Stimulated activated CD8-positive, alpha-beta memory T cell treated with anti-CD3 and anti-CD28 coated beads, Interleukin-4, amount 100 ng/mL, for 48 hours (primary cell): ENCODE measurements at regions not wholly inside any gene's neighbourhood (a gene's known extent, or its start where the extent isn't known, plus 50 kb on each side); places are given as distances from the start of the nearest gene placed in this dataset.
"Not testable (repeated sequence)": the region's sequence is repeated elsewhere in the genome, so short reads cannot be mapped to it uniquely, and the experiment has no call there.

ENCODE experiments used
- DNase-seq: peaks from one replicate; pipeline ENCODE4 v3.0.0-alpha.2; 2020

DNA sequence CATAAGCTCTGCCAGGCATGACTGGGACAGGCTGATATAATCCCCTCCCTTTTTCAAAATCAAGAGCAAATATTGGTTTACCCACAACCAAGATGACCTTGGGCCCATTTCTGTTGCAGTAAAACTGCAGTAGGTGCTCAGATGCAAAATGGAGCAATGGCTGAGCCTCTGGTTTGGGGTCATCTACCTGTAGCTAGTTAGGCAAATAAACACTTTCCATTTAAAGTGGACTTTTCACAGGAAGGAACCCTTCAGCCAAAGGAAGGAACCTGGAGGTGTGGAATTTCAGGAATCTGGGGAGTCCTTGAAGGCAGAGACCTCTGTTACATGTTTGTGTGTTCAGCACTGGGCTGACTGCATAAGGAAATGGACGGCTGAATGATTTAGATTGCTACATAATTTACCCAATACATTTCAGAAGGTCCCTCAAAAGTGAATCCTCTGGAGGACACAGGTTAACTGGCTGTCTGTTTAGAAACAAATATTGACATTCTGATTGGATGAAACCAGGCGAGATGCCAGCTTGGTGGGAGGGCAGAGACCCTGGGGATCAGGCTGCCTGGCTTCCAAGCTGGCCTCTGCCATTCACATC, 170.1 kb upstream of the ZNF618 start:
- DNase-seq = no peak

DNA sequence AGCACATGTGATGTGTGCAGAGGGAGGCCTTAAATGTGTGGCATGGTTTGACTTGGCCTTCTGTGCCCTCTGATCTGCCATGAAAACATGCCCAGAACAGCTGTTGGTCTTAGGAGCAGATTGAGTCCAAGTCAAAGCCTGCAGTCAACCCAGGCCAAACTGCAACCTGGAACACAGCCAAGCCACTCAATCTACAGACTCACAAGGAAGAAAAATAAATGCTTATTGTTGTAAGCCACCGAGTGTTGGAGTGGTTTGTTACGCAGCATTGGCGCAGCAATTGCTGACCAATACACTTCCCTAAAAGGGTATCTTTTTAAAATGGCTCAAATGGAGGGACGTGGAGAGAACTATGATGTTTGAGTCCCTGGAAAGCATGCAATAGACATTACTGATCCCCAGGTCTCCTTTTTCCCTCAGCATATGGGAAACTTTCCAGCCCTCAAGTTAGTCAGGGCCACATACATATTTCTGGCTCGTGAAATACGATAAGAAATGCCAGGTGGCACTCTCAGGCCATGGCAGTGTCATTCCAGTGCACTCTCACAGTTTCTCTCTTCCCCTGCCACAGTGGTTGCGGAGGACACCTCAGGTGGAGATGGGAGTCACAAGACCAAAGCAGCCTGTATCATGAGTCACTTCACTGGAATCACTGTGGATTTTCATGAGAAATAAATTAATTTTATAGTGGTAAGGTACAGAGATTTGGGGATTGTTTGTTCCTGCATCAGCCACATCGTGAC, 168.0 kb upstream of the ZNF618 start:
- no peak for DNase-seq

DNA sequence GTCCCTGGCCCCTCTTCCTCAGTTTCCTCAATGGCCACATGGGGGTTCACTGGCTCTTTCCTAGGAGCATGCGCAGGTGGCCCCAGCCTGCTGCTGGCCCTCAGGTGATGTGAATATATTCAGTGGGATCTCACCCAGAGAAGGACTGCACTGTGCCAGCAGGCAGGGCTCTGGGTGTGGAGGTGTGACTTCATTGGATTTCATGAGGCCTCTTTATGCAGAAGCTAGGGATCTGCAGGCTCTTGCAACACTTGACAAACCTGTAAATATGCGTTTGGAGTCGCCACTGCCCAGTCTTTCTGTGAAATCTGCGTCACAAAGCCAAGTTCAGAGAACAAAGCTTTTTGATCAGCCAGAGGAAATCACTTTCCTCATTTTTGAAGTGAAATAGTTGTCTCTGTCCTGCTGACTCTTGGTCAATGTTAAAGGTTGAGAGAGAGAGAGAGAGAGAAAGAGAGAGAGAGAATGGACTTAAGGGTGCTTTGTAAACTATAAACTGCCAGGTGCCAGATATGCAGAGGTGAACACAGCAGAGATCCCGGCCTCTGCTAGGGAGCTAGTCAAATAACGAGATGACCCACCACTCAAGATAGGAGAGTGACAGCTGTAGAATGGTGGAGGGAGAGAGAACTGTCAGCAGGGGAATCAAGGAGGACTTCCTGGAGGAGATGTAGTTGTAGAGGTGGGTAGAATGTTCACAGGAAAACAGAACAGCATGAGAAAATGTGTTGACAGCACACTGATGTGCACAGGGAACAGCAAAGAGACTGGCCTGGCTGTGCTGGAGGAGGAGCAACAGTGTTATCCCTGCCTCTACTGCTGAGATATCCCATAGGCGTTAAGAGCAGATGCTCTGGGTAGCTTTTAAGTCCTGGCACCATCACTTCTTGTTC, 167.0 kb upstream of the ZNF618 start:
- no peak for DNase-seq

DNA sequence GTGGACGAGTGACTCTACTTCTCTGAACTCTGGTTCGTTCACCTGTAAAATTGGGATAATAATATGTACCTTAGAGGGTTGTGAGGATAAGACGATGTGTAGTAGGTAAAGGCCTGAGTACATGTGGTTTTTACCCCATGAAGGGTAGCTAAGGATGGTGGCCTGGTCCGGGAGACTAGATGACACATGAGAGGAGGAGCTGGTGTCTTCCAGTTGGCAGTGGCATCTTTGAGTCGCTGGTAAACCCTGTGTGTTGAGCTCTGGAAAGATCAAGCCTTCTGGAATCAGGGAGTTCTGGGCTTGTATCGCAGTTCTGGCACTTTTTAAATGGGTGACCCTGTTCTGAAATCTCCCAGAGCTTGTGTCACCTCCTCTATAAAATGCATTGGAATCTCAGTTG, 166.4 kb upstream of the ZNF618 start:
- no peak for DNase-seq

DNA sequence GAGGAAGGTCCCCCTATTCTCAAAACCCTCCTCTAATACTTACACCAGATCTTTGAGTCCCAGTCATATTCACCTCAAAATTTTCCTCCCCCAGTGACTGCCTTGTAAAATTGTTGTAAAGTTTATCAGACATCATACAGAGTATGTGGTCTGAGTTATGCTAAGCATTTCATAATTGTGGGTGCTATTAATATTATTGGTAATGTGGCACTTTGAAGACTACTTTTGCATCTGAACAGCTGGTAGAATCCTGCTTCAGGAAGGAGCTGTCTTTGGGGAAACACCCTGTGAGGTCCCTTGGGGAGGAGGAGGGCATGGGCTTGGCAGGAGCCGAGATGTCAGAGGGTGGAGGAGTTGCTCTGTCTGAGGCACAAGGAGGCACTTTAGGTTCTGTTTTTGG, 164.9 kb upstream of the ZNF618 start:
- no peak for DNase-seq

DNA sequence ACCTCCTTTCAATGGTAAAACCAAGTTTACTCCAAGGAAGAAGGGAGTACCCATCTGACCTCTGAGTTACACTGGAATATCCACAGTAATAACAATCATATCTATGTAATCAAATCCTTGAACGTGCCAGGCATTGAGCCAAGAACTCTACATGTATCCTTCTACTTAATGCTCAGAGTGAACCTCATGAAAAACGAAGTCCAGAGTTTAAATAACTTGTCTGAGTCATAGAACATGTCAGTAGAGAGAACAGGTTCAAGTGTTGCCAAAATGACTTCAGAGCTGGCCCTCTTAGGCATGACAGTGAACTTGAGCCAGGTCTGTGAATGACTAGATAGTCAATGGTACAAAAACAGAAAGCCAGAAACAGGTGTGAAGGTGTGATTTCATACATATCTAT, 164.1 kb upstream of the ZNF618 start:
- DNase-seq = no peak

DNA sequence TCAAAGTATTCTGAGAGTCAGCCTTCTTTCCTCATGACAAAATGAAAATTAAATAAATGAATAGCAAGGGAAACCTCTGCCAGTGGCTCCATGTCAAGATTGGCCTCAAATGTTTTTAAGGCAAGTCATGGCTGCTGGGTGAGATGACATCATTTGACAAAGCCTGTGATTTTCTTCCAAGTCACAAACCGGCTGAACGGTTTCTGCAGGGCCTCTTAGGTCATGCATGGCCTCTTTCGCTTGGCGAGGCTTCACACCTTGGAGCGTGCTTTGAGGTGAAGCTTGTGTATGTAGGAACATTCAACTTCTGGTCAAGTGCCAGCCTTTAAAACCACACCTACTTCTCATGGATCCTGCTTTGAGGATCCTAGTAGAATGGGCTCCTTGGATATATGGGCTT, 161.0 kb upstream of the ZNF618 start:
- no peak for DNase-seq

DNA sequence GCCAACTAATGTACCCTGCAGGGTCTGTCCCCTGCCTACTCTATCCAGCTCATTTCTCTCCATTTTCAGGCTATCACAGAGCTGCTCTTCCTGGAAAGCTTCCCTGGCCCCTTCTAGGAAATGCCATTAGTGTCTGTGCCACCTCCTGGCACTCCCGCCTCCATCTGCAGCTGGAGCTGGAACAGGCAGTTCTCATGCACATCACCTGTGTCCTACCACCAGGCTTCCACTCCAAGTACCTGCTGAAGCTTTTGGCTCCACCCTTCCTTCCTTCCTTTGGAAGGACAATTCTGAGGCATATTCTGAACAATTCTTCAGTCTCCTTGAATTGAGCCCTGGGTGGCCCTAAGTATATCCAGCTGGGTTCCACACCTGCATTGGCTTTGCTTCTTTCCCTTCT, 156.2 kb upstream of the ZNF618 start:
- DNase-seq = no peak

DNA sequence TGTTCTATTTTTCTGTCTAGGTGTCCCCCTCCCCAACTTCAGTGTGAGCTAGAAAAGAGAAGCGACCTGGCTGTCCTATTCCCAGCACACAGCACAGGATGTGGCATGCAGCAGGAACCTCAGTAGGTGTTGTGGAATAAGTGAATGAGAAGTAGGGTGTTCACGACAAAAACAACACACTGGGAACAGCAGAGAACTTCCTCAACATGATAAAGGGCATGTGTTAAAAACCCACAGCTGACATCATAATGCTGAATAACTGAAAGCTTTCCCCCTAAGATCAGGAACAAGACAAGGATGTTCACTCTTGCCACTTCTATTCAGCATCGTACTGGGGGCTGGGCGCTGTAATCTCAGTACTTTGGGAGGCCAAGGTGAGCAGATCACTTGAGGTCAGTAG, 155.6 kb upstream of the ZNF618 start:
- no peak for DNase-seq

DNA sequence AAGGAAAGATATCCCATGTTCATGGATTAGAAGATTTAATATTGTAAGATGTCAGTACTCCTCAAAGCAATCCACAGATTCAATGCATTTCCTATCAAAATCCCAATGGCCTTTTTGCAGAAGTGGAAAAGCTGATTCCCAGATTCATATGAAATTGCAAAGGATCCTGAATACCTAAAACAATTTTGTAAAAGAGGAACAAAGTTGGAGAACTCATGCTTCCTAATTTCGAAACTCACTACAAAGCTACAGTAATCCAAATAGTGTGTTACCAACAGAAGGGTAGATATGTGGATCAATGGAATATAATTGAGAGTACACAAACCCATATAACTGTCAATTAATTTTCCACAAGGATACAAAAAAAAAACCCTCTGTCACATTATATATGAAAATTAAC, 154.3 kb upstream of the ZNF618 start:
- no peak for DNase-seq

DNA sequence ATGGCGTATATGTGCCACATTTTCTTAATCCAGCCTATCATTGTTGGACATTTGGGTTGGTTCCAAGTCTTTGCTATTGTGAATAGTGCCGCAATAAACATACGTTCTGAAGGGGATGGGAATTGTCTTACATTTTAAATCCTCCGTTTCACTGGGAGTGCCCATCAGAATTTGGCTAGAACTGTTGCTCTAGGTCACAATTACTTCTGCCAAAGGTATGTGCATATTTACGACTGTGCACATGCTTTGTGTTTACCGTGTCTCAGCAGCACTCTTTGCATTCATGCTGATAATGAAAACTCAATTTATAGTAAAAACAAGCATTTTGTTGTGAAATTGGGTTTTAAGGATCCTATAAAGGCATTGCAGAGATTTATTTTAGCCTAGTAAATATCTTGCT, 151.9 kb upstream of the ZNF618 start:
- no peak for DNase-seq

DNA sequence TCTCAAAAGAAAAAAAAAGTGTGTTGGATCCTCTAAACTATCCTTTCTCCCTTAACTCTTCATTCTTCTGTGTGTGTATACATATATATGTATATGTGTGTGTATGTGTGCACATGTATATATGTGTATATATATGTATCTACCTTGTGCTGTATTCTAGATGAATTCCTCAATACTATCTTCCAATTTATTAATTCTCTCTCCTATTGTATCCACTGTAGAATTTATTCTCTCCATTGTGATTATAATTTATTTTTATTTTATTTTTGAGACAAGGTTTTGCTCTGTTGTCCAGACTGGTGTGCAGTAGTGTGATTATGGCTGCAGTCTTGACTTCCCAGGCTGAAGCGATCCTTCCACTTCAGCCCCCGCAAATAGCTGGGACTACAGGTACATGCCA, 147.1 kb upstream of the ZNF618 start:
- DNase-seq = no peak

DNA sequence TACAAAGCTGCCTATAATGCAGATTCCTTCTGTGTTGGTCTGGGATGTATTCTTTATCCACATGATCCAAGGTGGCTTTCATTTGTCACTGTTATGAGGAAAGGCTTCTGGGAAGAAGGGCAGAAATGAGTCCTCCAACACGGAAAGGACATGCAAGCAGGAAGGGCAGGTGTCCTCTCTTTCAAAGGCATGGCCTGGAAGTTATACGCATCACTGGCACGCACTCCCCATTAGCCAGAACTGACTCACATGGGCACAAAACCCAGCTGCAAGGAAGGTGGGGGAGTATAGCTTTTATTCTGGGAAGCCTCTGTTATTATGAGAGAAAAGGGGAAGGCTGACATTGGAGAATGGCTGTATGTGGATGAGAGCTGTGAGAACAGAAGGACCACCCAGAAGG, 141.3 kb upstream of the ZNF618 start:
- DNase-seq = no peak

DNA sequence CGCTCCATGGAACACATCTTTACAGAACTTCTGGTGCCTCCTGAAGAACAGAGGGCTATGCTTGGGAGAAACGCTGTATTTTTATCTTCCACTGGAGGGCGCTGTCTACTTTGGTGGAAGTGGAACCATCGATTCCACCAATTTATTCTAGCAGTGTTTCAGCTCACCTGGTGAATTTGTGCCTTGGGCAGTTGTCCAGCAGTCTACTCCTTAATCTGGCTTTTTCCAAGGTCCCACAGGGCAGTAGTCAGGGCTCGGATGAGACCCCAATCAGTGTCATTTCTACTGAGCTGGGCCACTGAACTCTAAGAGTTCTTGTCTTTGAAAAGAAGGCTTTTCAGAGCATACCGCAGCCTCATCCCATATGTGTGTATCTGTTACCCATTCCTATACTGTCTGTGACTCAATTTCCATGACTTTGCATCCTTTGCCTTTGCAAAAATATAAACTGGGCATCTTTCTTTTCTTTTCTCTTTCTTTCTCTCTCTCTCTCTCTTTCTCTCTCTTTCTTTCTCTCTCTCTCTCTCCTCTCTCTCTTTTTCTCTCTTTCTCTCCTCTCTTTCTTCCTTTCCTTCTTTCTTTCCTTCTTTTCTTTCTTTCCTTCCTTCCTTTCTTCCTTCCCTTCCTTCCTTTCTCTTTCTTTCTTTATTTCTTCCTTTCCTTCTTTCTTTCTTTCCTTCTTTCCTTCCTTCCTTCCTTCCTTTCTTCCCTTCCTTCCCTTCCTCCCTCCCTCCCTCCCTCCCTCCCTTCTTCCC, 138.4 kb upstream of the ZNF618 start:
- DNase-seq = peak; percentile 62

DNA sequence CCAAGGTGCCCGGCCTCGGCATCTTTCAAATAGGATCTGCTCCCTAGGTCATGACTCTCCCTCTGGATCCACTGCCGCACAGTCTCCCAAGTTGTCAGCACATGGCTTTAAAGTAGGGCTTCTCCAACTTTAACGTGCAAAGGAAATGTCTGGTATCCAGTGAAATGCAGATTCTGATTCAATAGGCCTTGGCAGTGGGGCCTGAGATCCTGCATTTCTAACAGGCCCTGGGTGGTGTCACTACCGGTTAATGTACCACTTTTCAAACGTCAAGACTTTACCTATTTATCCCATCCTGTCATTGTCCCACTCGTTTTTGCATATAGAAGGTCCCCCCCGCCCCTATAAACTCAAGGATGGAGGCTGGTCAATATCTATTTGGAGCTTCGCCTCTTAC, 137.6 kb upstream of the ZNF618 start:
- no peak for DNase-seq

DNA sequence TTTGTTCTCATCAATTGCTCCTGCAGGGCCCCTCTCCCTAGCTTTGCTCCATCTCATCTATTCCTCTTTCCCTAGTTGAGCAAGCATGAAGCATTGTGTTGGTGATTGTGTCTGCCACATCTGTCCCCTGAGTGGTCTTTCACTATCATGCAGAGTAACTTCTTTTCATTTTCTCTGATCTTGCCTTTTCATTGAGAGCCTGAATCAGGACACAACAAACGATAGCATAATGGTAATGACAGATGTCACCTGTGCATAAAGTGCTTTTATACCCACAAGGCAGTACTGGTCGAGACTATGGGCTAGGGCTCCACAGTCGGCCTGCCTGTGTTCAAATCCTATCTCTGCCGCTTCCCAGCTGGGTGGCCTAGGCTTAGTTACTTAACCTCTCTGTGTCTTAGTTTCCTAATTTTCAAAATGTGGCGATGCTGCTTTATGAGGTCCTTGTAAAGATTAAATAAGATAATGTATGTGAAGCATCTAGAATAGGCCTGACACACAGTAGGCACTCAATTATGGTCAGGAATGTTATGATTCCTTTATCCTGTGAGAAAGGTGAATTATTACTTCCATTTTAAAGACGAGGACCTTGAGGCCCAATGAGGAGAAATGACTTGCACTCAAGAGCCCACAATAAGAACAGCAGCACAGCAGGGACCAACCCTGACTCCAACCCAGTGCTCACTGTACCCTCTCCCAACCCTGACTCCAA, 137.1 kb upstream of the ZNF618 start:
- no peak for DNase-seq

DNA sequence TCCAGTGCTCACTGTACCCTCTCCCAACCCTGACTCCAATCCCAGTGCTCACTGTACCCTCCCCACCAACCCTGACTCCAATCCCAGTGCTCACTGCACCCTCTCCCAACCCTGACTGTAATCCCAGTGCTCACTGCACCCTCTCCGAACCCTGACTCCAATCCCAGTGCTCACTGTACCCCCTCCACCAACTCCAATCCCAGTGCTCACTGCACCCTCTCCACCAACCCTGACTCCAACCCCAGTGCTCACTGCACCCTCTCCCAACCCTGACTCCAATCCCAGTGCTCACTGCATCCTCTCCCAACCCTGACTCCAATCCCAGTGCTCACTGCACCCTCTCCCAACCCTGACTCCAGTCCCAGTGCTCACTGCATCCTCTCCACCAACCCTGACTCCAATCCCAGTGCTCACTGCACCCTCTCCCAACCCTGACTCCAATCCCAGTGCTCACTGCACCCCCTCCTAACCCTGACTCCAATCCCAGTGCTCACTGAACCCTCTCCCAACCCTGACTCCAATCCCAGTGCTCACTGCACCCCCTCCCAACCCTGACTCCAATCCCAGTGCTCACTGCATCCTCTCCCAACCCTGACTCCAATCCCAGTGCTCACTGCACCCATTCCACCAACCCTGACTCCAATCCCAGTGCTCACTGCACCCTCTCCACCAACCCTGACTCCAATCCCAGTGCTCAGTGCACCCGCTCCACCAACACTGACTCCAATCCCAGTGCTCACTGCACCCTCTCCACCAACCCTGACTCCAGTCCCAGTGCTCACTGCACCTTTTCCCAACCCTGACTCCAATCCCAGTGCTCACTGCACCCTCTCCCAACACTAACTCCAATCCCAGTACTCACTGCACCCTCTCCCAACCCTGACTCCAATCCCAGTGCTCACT, 136.3 kb upstream of the ZNF618 start:
- not testable (repeated sequence) for DNase-seq

DNA sequence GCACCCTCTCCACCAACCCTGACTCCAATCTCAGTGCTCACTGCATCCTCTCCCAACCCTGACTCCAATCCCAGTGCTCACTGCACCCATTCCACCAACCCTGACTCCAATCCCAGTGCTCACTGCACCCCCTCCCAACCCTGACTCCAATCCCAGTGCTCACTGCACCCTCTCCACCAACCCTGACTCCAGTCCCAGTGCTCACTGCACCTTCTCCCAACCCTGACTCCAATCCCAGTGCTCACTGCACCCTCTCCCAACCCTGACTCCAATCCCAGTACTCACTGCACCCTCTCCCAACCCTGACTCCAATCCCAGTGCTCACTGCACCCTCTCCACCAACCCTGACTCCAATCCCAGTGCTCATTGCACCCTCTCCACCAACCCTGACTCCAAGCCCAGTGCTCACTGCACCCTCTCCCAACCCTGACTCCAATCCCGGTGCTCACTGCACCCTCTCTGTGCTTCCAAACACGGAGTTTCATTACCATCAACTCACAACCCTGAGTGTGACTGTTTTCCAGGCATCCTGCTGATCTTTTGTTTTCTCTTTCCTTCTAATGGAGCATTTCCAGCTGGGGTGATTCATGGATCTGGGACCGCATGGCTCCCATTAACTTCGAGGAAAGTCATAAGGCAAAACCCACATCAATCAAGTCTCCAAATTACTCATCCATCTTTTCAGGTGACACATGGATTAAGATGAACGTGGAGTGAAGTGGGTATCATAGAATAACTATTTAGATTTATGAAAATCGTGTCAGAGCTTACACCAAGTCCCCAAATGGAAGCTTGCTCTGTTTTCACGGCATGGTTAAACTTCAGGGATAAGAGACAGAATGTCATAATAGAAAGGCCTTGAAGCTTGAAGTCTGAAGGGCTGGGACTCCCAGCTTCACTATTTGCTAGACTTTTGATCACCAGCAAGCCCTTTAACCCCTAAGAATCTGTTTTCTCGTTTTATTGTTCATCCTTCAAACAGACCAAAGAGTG, 135.3 kb upstream of the ZNF618 start:
- not testable (repeated sequence) for DNase-seq

DNA sequence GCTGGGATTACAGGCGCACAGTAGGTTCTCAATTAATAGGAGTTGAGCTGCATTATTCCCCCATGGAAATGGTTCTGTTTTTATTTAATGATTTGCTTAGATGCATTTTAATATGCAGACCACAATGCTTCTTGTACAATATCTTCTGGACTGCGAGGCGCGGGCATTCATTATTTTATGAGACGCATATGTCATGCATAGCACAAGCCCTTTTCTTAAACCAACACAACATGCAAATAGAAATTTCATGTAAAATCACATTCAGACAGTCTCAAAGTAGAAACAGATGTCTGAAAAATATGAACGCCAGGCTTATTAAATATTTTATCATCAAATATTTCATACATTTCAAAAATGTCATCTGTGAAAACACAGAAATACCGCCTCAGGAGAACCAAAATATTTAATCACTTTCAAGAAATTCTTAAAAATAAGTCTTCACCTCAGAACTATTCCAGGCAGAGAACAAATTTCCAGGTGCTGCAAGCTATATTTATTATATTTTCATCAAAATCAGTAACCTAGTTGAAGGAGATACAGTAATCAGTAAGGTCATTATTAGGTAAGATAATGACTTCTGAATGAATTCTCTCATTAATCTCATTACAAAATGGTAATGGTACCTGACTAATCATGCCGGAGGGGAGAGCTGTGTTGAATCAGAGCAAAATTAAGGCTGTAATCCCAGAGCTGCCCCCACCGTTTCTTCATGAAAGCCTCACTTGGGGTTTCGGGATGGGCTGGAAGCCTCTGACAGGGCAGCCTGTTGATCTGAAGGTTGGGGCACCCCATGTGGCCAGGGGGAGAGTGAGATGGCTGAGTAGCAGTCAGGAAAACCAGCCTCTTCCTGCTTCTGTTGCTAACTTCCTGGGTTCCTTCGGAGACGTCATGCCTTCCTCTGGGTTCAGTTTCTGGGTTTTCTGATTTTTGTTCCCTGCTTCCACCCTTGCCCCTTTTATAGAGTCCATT, 133.9 kb upstream of the ZNF618 start:
- no peak for DNase-seq
